Cardiac fibroblast (primary cell): ENCODE measurements at regions not wholly inside any gene's neighbourhood (a gene's known extent, or its start where the extent isn't known, plus 50 kb on each side); places are given as distances from the start of the nearest gene placed in this dataset.
A peak's percentile ranks its signal among the peaks of the same experiment; 100 is the strongest.

Experiments
- DNase-seq, 2 donors: peaks; one replicate each; pipeline versions ENCODE4 v3.0.0 to v3.0.0-alpha.2; 2010; ENCODE audit warnings: low read depth in 2 of 2
- H3K4me3 ChIP-seq, 2 donors: replicated peaks in 1 of 2; 1 replicate in 1 of 2; 2 replicates in 1 of 2; pipeline ENCODE4 v1.5.1; 2011; ENCODE audit warnings: low read depth in 2 of 2, low read length in 2 of 2, mild to moderate bottlenecking in 2 of 2, moderate library complexity in 1 of 2
- CTCF ChIP-seq: IDR thresholded peaks from one replicate; pipeline ENCODE4 v1.5.1; 2011; ENCODE audit warnings: low read depth, mild to moderate bottlenecking, low read length, inconsistent platforms

GRCh38 chr3:23083701-23084100 lies 119.4 kb upstream of the UBE2E2 start:
- H3K4me3 ChIP-seq, result no peak overlapping the region
- DNase-seq, result no peak
- TF ChIP-seq CTCF, result no peak

- no peak overlapping the region for H3K4me3 ChIP-seq
- DNase-seq, result no peak
- no peak for TF ChIP-seq CTCF
Observed at GRCh38 chr3:23084367-23084766, 118.8 kb upstream of the UBE2E2 start.

GRCh38 chr3:23085261-23085660 lies 117.9 kb upstream of the UBE2E2 start:
- H3K4me3 ChIP-seq, result no peak overlapping the region
- DNase-seq, result peak in 1 of 2 donors; percentile 14
- TF ChIP-seq CTCF, result no peak

GRCh38 chr3:23086331-23086730 lies 116.8 kb upstream of the UBE2E2 start:
- no peak overlapping the region for H3K4me3 ChIP-seq
- TF ChIP-seq CTCF, result no peak
- DNase-seq, result no peak

- DNase-seq, result peak in 1 of 2 donors; percentile 28
- no peak overlapping the region for H3K4me3 ChIP-seq
- TF ChIP-seq CTCF, result no peak
Observed at GRCh38 chr3:23086831-23087230, 116.3 kb upstream of the UBE2E2 start.

- H3K4me3 ChIP-seq, result no peak overlapping the region
- no peak for TF ChIP-seq CTCF
Observed at GRCh38 chr3:23094412-23094811, 108.7 kb upstream of the UBE2E2 start.

GRCh38 chr3:23094890-23095462 lies 108.2 kb upstream of the UBE2E2 start:
- TF ChIP-seq CTCF, result no peak
- no peak overlapping the region for H3K4me3 ChIP-seq
- peak; percentile 49 to 88 for DNase-seq

More at GRCh38 chr3:23094412-23094811, 108.7 kb upstream of the UBE2E2 start:
- no peak for DNase-seq
